PC-9 (cell line): ENCODE measurements at regions not wholly inside any gene's neighbourhood (a gene's known extent, or its start where the extent isn't known, plus 50 kb on each side); places are given as distances from the start of the nearest gene placed in this dataset.

Source experiments
- BruUV-seq: library from RNA; stranded (reverse); fragments of 400-500 nt; replicated peaks from 2 replicates; lab custom pipeline; 2021; lab: Mats Ljungman, UMichigan
- CTCF ChIA-PET: fragments of 300-600 bp; sonication (Branson Sonifier 250); formaldehyde crosslinking; loops from one replicate; lab custom pipeline; 2022; ENCODE audit warnings: antibody characterized with exemption; lab: Charles Lee
- POLR2A ChIA-PET: fragments of 300-600 bp; sonication (Branson Sonifier 250); formaldehyde crosslinking; loops from one replicate; lab custom pipeline; 2022; ENCODE audit warnings: antibody characterized with exemption; ENCODE audit not compliant: unreplicated experiment; lab: Charles Lee
- DNase-seq, 2 experiments: peaks; one replicate each; pipeline versions ENCODE4 v3.0.0 to v3.0.0-alpha.2; 2015 to 2022; ENCODE audit warnings: mixed read lengths in 1 of 2
- H2AFZ ChIP-seq: fragments of 200-600 bp; sonication (generic); 2 replicates; pipeline ENCODE4 v1.8.1; 2017; ENCODE audit warnings: antibody characterized with exemption
- H3F3A ChIP-seq: fragments of 200-600 bp; sonication (generic); 2 replicates; pipeline ENCODE4 v1.8.1; 2017; ENCODE audit warnings: antibody characterized with exemption, mild to moderate bottlenecking, low read depth; ENCODE audit not compliant: insufficient read depth
- H3K27ac ChIP-seq: fragments of 200-600 bp; sonication (generic); 2 replicates; pipeline ENCODE4 v1.6.1; 2016; ENCODE audit warnings: mixed run types
- H3K27me3 ChIP-seq: fragments of 200-600 bp; sonication (generic); 2 replicates; pipeline ENCODE4 v1.6.1; 2016; ENCODE audit warnings: low read depth, mixed run types; ENCODE audit not compliant: insufficient read depth
- H3K36me3 ChIP-seq: fragments of 200-600 bp; sonication (generic); 2 replicates; pipeline ENCODE4 v1.6.1; 2016; ENCODE audit warnings: low read depth, mixed run types
- H3K4me1 ChIP-seq: fragments of 200-600 bp; sonication (generic); replicated peaks from 2 replicates; pipeline ENCODE4 v1.6.1; 2016; ENCODE audit warnings: mixed run types; ENCODE audit not compliant: insufficient read depth
- H3K4me2 ChIP-seq: fragments of 200-600 bp; sonication (generic); 2 replicates; pipeline ENCODE4 v1.6.1; 2017; ENCODE audit warnings: mixed run types
- H3K4me3 ChIP-seq: fragments of 200-600 bp; sonication (generic); 2 replicates; pipeline ENCODE4 v1.6.1; 2016; ENCODE audit warnings: mixed run types
- H3K79me2 ChIP-seq: fragments of 200-600 bp; sonication (generic); 2 replicates; pipeline ENCODE4 v1.6.1; 2017; ENCODE audit warnings: low read depth, mixed run types
- H3K9me2 ChIP-seq: fragments of 200-600 bp; sonication (generic); 2 replicates; pipeline ENCODE4 v1.8.1; 2017; ENCODE audit warnings: mild to moderate bottlenecking; ENCODE audit not compliant: insufficient read depth
- H3K9me3 ChIP-seq: fragments of 200-600 bp; sonication (generic); 2 replicates; pipeline ENCODE4 v1.8.1; 2016; ENCODE audit warnings: low read depth; ENCODE audit not compliant: insufficient read depth
- H4K20me1 ChIP-seq: fragments of 200-600 bp; sonication (generic); 2 replicates; pipeline ENCODE4 v1.8.1; 2017; ENCODE audit not compliant: insufficient read depth
- CTCF ChIP-seq: fragments of 200-600 bp; sonication (generic); conservative IDR thresholded peaks from 2 replicates; pipeline ENCODE4 v1.6.1; 2017; ENCODE audit warnings: mixed run types, antibody characterized with exemption, mild to moderate bottlenecking, moderate library complexity
- EZH2 ChIP-seq: fragments of 200-600 bp; sonication (generic); IDR thresholded peaks from 2 replicates; pipeline ENCODE4 v1.8.0; 2017; ENCODE audit warnings: antibody characterized with exemption, low read depth
- intact Hi-C: fragments of 100-400 bp; cut with micrococcal nuclease; formaldehyde crosslinking; loops from one replicate; pipeline ENCODE4 v1.10.0; 2022; ENCODE audit not compliant: unreplicated experiment

- no peaks in the 10 kb centered on the region for H3K79me2 ChIP-seq
- ChIA-PET CTCF (no interaction called here), POLR2A (no interaction called here)
- H3K27ac ChIP-seq, result no peak overlapping the region
- H4K20me1 ChIP-seq, result no peaks in the 10 kb centered on the region
- no peak for TF ChIP-seq EZH2
- TF ChIP-seq CTCF, result no peak
- BruUV-seq, result no TSS peak
- no peaks in the 10 kb centered on the region for H3K9me2 ChIP-seq
- no peak overlapping the region for H3K4me3 ChIP-seq
- H3K27me3 ChIP-seq, result no peaks in the 10 kb centered on the region
- H2AFZ ChIP-seq, result no peak overlapping the region
- no peaks in the 10 kb centered on the region for H3K36me3 ChIP-seq
- H3K4me1 ChIP-seq, result no peaks in the 10 kb centered on the region
- no peaks in the 10 kb centered on the region for H3K9me3 ChIP-seq
- no peaks in the 10 kb centered on the region for H3F3A ChIP-seq
- H3K4me2 ChIP-seq, result no peak overlapping the region
- intact Hi-C loops, result no loop called here
- DNase-seq, result no peak
Observed at GRCh38 chrX:33721927-33722326, 410.2 kb downstream of the FAM47A start.

GRCh38 chrX:33686105-33686504, 446.0 kb downstream of the FAM47A start:
- DNase-seq, result no peak
- Histone ChIP-seq H3K4me2 (no peak overlapping the region), H2AFZ (no peak overlapping the region), H3K4me3 (no peak overlapping the region), H3K9me3 (no peaks in the 10 kb centered on the region), H3K79me2 (no peaks in the 10 kb centered on the region), H3K27me3 (no peaks in the 10 kb centered on the region), H3K36me3 (no peaks in the 10 kb centered on the region), H3K9me2 (no peaks in the 10 kb centered on the region), H3K4me1 (no peaks in the 10 kb centered on the region), H3F3A (no peaks in the 10 kb centered on the region), H4K20me1 (no peaks in the 10 kb centered on the region), H3K27ac (no peak overlapping the region)
- no TSS peak for BruUV-seq
- CTCF ChIA-PET, result no interaction called here
- intact Hi-C loops, result no loop called here
- TF ChIP-seq CTCF (no peak), EZH2 (no peak)
- POLR2A ChIA-PET, result no interaction called here
